ENCODE measurements at regions not wholly inside any gene's neighbourhood (a gene's known extent, or its start where the extent isn't known, plus 50 kb on each side); places are given as distances from the start of the nearest gene placed in this dataset.

GRCh38 chr1:101706366-101706765, 290.4 kb downstream of the OLFM3 start:
- no peak for DNase-seq (ENCODE audit: low read depth)

GRCh38 chr1:101709721-101710120, 287.0 kb downstream of the OLFM3 start:
- no peak for DNase-seq (ENCODE audit: low read depth)

GRCh38 chr1:101713760-101714159, 283.0 kb downstream of the OLFM3 start:
- DNase-seq (ENCODE audit: low read depth), result no peak

GRCh38 chr1:101723415-101723814, 273.3 kb downstream of the OLFM3 start:
- no peak for DNase-seq (ENCODE audit: low read depth)

- no peak for DNase-seq (ENCODE audit: low read depth)
Observed at GRCh38 chr1:101728029-101728428, 268.7 kb downstream of the OLFM3 start.

- DNase-seq (ENCODE audit: low read depth), result no peak
Observed at GRCh38 chr1:101730559-101730958, 266.2 kb downstream of the OLFM3 start.

- no peak for DNase-seq (ENCODE audit: low read depth)
Observed at GRCh38 chr1:101732261-101732660, 264.5 kb downstream of the OLFM3 start.

- DNase-seq (ENCODE audit: low read depth), result no peak
Observed at GRCh38 chr1:101733340-101733739, 263.4 kb downstream of the OLFM3 start.

- DNase-seq (ENCODE audit: low read depth), result no peak
Observed at GRCh38 chr1:101738475-101738874, 258.3 kb downstream of the OLFM3 start.

- no peak for DNase-seq (ENCODE audit: low read depth)
Observed at GRCh38 chr1:101739146-101739545, 257.6 kb downstream of the OLFM3 start.

GRCh38 chr1:101739826-101740330, 256.8 kb downstream of the OLFM3 start:
- no peak for DNase-seq (ENCODE audit: low read depth)

GRCh38 chr1:101741910-101742309, 254.8 kb downstream of the OLFM3 start:
- no peak for DNase-seq (ENCODE audit: low read depth)

GRCh38 chr1:101742509-101742908, 254.2 kb downstream of the OLFM3 start:
- no peak for DNase-seq (ENCODE audit: low read depth)

- no peak for DNase-seq (ENCODE audit: low read depth)
Observed at GRCh38 chr1:101745551-101746270, 251.0 kb downstream of the OLFM3 start.

- no peak for DNase-seq (ENCODE audit: low read depth)
Observed at GRCh38 chr1:101748077-101748476, 248.6 kb downstream of the OLFM3 start.
